Neural progenitor cell (in vitro differentiated cells): ENCODE measurements at regions not wholly inside any gene's neighbourhood (a gene's known extent, or its start where the extent isn't known, plus 50 kb on each side); places are given as distances from the start of the nearest gene placed in this dataset.

ENCODE experiments used
- DNase-seq: peaks from one replicate; pipeline ENCODE4 v3.0.0-alpha.2; 2016; ENCODE audit warnings: low spot score
- H2AFZ ChIP-seq: fragments of 200-600 bp; sonication (generic); replicated peaks from 2 replicates; pipeline ENCODE4 v1.6.1; 2016; ENCODE audit warnings: antibody characterized with exemption
- H3F3A ChIP-seq: fragments of 200-600 bp; sonication (generic); 2 replicates; pipeline ENCODE4 v1.6.1; 2016; ENCODE audit warnings: antibody characterized with exemption, low read depth
- H3K27ac ChIP-seq: fragments of 200-600 bp; sonication (generic); 2 replicates; pipeline ENCODE4 v1.5.1; 2016; ENCODE audit warnings: mild to moderate bottlenecking
- H3K27me3 ChIP-seq: fragments of 200-600 bp; sonication (generic); 2 replicates; pipeline ENCODE4 v1.6.1; 2016; ENCODE audit warnings: mild to moderate bottlenecking, moderate library complexity
- H3K36me3 ChIP-seq: fragments of 200-600 bp; sonication (generic); 2 replicates; pipeline ENCODE4 v1.5.1; 2016
- H3K4me1 ChIP-seq: fragments of 200-600 bp; sonication (generic); 2 replicates; pipeline ENCODE4 v1.6.1; 2016; ENCODE audit warnings: mixed run types
- H3K4me2 ChIP-seq: fragments of 200-600 bp; sonication (generic); 2 replicates; pipeline ENCODE4 v1.6.1; 2016
- H3K4me3 ChIP-seq: fragments of 200-600 bp; sonication (generic); 2 replicates; pipeline ENCODE4 v1.5.1; 2016
- H3K79me2 ChIP-seq: fragments of 200-600 bp; sonication (generic); 2 replicates; pipeline ENCODE4 v1.6.1; 2016; ENCODE audit warnings: low read depth
- H3K9ac ChIP-seq: fragments of 200-600 bp; sonication (generic); 2 replicates; pipeline ENCODE4 v1.6.1; 2016
- H3K9me3 ChIP-seq: fragments of 200-600 bp; sonication (generic); 2 replicates; pipeline ENCODE4 v1.5.1; 2016; ENCODE audit warnings: low read depth
- H4K20me1 ChIP-seq: fragments of 200-600 bp; sonication (generic); 2 replicates; pipeline ENCODE4 v1.6.1; 2016; ENCODE audit warnings: low read depth
- H3K27ac Mint-ChIP-seq: 3 replicates; pipeline ENCODE4 v1.8.0; 2021; ENCODE audit warnings: mixed read lengths
- H3K27me3 Mint-ChIP-seq: 2 replicates; pipeline ENCODE4 v1.8.0; 2022; ENCODE audit warnings: low read depth, mild to moderate bottlenecking, inconsistent platforms, moderate library complexity, mixed read lengths; ENCODE audit not compliant: insufficient read depth
- H3K36me3 Mint-ChIP-seq: 3 replicates; pipeline ENCODE4 v1.8.0; 2021; ENCODE audit warnings: mixed read lengths
- H3K4me1 Mint-ChIP-seq: 3 replicates; pipeline ENCODE4 v1.8.0; 2021; ENCODE audit warnings: mixed read lengths
- H3K4me3 Mint-ChIP-seq: 3 replicates; pipeline ENCODE4 v1.8.0; 2021; ENCODE audit warnings: mild to moderate bottlenecking, moderate library complexity, mixed read lengths
- H3K9me3 Mint-ChIP-seq: 3 replicates; pipeline ENCODE4 v1.8.0; 2020; ENCODE audit warnings: mixed read lengths
- EZH2 ChIP-seq: fragments of 200-600 bp; sonication (generic); IDR thresholded peaks from 2 replicates; pipeline ENCODE4 v1.6.1; 2017; ENCODE audit warnings: antibody characterized with exemption, mild to moderate bottlenecking, moderate library complexity
- EZH2phosphoT487 ChIP-seq: fragments of 200-600 bp; sonication (generic); IDR thresholded peaks from 2 replicates; pipeline ENCODE4 v1.6.1; 2017; ENCODE audit warnings: antibody characterized with exemption
- TF ChIP-seq, protein P1 (sequence below): fragments of 200-600 bp; sonication (generic); IDR thresholded peaks from 2 replicates; pipeline ENCODE4 v1.5.1; 2017; ENCODE audit warnings: antibody characterized with exemption, mild to moderate bottlenecking

DNA sequence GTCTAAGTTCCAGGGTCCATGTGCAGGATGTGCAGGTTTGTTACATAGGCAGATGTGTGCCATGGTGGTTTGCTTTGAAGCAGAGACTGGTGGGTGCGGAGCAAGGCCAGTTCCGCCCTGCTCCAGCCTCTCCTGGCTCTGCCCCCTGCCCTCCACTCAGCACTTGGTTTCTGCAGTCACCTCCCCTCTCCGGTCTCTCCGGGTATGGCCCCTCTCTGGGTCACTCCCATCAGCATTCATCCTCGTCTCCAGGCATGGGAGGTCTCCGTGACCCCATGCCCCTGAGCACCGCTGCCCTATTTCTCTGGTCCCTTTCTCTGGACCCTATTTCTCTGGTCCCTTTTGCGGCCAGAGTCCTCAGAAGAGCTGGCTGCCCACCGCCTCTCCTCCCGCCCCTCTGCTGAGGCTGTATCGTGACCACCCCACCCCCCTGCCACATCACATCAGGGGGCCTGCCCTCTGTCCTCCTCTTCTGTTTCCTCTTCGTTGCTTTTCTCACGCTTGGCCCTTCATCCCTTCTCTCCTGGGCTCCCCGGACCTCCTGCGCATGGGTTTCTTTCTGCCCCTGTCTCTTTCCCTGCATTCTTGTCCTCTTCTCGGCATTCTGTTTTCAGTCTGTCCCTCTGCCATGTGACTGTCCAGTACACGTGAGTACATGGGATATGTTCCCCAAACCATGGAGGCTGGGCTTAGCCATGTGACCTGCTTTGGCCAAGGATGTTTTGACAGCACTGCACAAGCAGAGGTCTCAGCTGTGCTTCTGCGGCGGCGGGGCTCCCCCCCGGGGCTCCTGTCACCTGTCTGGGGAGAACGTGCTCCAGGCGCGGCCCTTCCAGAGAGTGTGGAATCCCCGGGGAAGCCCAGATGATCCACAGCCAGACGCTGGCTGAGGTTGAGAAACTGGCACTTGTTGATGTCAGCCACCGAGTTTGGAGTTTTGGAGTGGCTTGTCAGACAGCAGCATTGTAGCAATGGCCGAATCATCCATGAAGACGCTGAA, 54.4 kb upstream of the C1orf174 start:
- H3K4me3 Mint-ChIP-seq = peak overlapping the region; percentile 53
- H3K4me3 ChIP-seq = no peak overlapping the region
- H3K9ac ChIP-seq = no peak overlapping the region
- no peaks in the 10 kb centered on the region for H3K9me3 Mint-ChIP-seq
- TF ChIP-seq, protein P1, sequence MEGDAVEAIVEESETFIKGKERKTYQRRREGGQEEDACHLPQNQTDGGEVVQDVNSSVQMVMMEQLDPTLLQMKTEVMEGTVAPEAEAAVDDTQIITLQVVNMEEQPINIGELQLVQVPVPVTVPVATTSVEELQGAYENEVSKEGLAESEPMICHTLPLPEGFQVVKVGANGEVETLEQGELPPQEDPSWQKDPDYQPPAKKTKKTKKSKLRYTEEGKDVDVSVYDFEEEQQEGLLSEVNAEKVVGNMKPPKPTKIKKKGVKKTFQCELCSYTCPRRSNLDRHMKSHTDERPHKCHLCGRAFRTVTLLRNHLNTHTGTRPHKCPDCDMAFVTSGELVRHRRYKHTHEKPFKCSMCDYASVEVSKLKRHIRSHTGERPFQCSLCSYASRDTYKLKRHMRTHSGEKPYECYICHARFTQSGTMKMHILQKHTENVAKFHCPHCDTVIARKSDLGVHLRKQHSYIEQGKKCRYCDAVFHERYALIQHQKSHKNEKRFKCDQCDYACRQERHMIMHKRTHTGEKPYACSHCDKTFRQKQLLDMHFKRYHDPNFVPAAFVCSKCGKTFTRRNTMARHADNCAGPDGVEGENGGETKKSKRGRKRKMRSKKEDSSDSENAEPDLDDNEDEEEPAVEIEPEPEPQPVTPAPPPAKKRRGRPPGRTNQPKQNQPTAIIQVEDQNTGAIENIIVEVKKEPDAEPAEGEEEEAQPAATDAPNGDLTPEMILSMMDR = no peak
- TF ChIP-seq EZH2 (no peak), EZH2phosphoT487 (no peak)
- no peaks in the 10 kb centered on the region for H3K27me3 ChIP-seq
- H2AFZ ChIP-seq = no peak overlapping the region
- no peaks in the 10 kb centered on the region for H3K36me3 Mint-ChIP-seq
- DNase-seq = peak; percentile 15
- H3K4me2 ChIP-seq = no peak overlapping the region
- H3K27ac Mint-ChIP-seq = peak overlapping the region; percentile 1
- H3K27me3 Mint-ChIP-seq = peaks cover 5% of the 10 kb centered on the region
- H3K36me3 ChIP-seq = no peaks in the 10 kb centered on the region
- peaks cover 40% of the 10 kb centered on the region for H3K4me1 Mint-ChIP-seq
- H3F3A ChIP-seq = no peaks in the 10 kb centered on the region
- H3K79me2 ChIP-seq = no peaks in the 10 kb centered on the region
- peaks cover 11% of the 10 kb centered on the region for H3K4me1 ChIP-seq
- H4K20me1 ChIP-seq = no peaks in the 10 kb centered on the region
- H3K9me3 ChIP-seq = no peaks in the 10 kb centered on the region
- no peak overlapping the region for H3K27ac ChIP-seq

DNA sequence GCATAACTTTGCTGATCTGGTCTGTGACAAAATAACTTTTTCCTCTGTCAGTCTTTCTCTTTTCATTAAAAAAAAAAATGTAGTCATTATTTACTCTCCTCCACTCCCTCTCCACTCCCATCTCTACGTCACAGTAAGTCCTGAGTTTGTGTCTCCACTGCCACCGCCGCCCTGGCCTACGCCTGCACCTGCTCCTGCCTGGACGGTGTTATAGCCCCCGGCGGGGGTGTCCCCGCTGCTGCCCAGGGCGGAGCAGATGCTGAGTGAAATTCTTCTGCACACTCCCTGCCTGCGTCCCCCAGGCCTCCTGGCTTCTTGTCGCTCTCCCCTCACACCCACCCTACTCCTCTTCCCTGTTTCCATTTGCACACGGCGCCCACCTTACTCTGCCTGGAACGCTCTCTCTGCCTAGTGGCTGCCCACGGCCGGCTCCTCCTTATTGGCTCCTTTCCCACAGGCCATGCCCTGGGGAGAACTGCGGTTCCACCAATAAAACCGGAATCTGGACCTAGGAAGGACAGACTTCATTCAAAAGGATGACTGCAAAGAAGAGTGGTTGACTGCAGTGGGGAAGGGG, 55.2 kb upstream of the C1orf174 start:
- no peaks in the 10 kb centered on the region for H3K79me2 ChIP-seq
- no peaks in the 10 kb centered on the region for H3K9me3 ChIP-seq
- H2AFZ ChIP-seq = no peak overlapping the region
- no peak overlapping the region for H3K27ac ChIP-seq
- Mint-ChIP-seq H3K4me1 (peaks cover 46% of the 10 kb centered on the region), H3K27ac (peak overlapping the region; percentile 76), H3K4me3 (no peak overlapping the region), H3K36me3 (no peaks in the 10 kb centered on the region), H3K9me3 (no peaks in the 10 kb centered on the region), H3K27me3 (peaks cover 5% of the 10 kb centered on the region)
- peaks cover 11% of the 10 kb centered on the region for H3K4me1 ChIP-seq
- H3K36me3 ChIP-seq = no peaks in the 10 kb centered on the region
- H3K27me3 ChIP-seq = no peaks in the 10 kb centered on the region
- no peak overlapping the region for H3K9ac ChIP-seq
- TF ChIP-seq, protein P1 = no peak
- TF ChIP-seq EZH2 (no peak), EZH2phosphoT487 (no peak)
- no peak overlapping the region for H3K4me2 ChIP-seq
- H3F3A ChIP-seq = no peaks in the 10 kb centered on the region
- no peaks in the 10 kb centered on the region for H4K20me1 ChIP-seq
- H3K4me3 ChIP-seq = no peak overlapping the region
- no peak for DNase-seq

DNA sequence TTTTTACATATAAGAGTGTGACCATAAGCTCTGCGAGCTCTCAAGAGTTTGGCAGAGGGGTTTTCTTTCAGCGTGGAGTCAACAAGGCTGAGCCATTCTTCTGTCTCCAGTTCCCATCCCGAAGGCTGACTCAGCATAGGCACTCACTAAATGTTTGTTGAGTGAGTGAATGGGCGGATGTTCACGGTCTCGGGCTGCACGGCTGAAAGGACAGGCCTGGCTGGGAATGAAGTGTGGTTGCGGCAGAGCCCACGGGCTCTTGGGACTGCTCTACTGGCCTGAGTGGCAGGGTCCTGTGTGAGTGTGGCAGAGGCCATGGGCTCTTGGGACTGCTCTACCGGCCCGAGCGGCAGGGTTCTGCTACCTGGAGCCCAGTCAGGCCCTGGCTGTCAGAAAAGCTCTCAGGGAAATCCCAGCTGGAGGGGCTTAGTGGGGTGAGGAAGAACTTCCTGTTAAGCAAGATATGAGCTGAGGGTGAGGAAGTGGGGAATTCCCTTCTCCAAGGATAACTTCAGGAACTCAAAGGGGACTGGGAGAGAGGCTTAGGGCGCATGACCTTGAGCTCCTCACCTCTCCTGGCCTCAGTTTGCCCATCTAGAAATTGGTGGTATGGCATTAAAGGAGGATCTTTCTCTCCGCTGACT, 56.6 kb upstream of the C1orf174 start:
- no peaks in the 10 kb centered on the region for H3K27me3 ChIP-seq
- Mint-ChIP-seq H3K27me3 (peaks cover 2% of the 10 kb centered on the region), H3K4me3 (no peak overlapping the region), H3K9me3 (no peaks in the 10 kb centered on the region), H3K27ac (no peak overlapping the region), H3K36me3 (no peaks in the 10 kb centered on the region), H3K4me1 (peaks cover 53% of the 10 kb centered on the region)
- H3K4me3 ChIP-seq = no peak overlapping the region
- H3K9ac ChIP-seq = no peak overlapping the region
- H3K27ac ChIP-seq = no peak overlapping the region
- no peak overlapping the region for H3K4me2 ChIP-seq
- H3K79me2 ChIP-seq = no peaks in the 10 kb centered on the region
- H4K20me1 ChIP-seq = no peaks in the 10 kb centered on the region
- no peaks in the 10 kb centered on the region for H3K9me3 ChIP-seq
- H3F3A ChIP-seq = no peaks in the 10 kb centered on the region
- H2AFZ ChIP-seq = no peak overlapping the region
- no peak for DNase-seq
- no peaks in the 10 kb centered on the region for H3K36me3 ChIP-seq
- TF ChIP-seq, protein P1 = no peak
- no peak for TF ChIP-seq EZH2
- no peak for TF ChIP-seq EZH2phosphoT487
- H3K4me1 ChIP-seq = peaks cover 11% of the 10 kb centered on the region
